GM12878 (cell line): ENCODE measurements at regions not wholly inside any gene's neighbourhood (a gene's known extent, or its start where the extent isn't known, plus 50 kb on each side); places are given as distances from the start of the nearest gene placed in this dataset.

Experiments used
- ATAC-seq: fragments of 200-7000 bp; cut with Tn5 transposase; 3 replicates; pipeline ENCODE4 v1.9.1; 2020; ENCODE audit warnings: mild to moderate bottlenecking, moderate library complexity
- BruUV-seq: library from RNA; stranded (reverse); fragments of 400-500 nt; replicated peaks from 2 replicates; lab custom pipeline; 2021; lab: Mats Ljungman, UMichigan
- CTCF ChIA-PET: fragments of 300-600 bp; sonication (Branson Sonifier 250); formaldehyde crosslinking; extraction: SDS; loops from one replicate; lab custom pipeline; 2021; ENCODE audit warnings: inconsistent platforms; lab: Yijun Ruan, JAX
- POLR2A ChIA-PET: fragments of 350-600 bp; formaldehyde crosslinking; extraction: SDS; loops from one replicate; lab custom pipeline; 2021; ENCODE audit warnings: inconsistent platforms; lab: Charles Lee
- RAD21 ChIA-PET: fragments of 300-600 bp; sonication (Branson Sonifier 250); formaldehyde crosslinking; loops from one replicate; lab custom pipeline; 2023; ENCODE audit warnings: antibody characterized with exemption; ENCODE audit not compliant: unreplicated experiment; lab: Charles Lee
- SMC1A ChIA-PET: fragments of 300-600 bp; sonication (Branson Sonifier 250); formaldehyde crosslinking; loops from one replicate; lab custom pipeline; 2023; ENCODE audit not compliant: unreplicated experiment, uncharacterized antibody; lab: Charles Lee
- DNase-seq: peaks from one replicate; pipeline ENCODE4 v3.0.0-alpha.2; 2011; ENCODE audit warnings: low read depth, low spot score
- FAIRE-seq: peaks from 3 replicates; lab custom pipeline; 2011; peaks lifted over from hg19 to GRCh38; lab: Jason Lieb, UNC
- H2AFZ ChIP-seq: 2 replicates; pipeline ENCODE4 v1.6.0; 2011; ENCODE audit warnings: low read depth, low read length, control low read depth; ENCODE audit not compliant: control insufficient read depth
- H3K27ac ChIP-seq: 2 replicates; pipeline ENCODE4 v1.5.1; 2011; ENCODE audit warnings: control low read depth; ENCODE audit not compliant: control insufficient read depth, insufficient read depth
- H3K27me3 ChIP-seq, 2 experiments: replicated peaks in 1 of 2; 2 replicates each; pipeline versions ENCODE4 v1.6.0 to v1.6.1; 2011; ENCODE audit warnings: low read length in 1 of 2; ENCODE audit not compliant: control insufficient read depth in 2 of 2, insufficient read depth in 2 of 2
- H3K36me3 ChIP-seq, 2 experiments: 2 replicates each; pipeline ENCODE4 v1.5.1; 2011; ENCODE audit warnings: low read length in 1 of 2; ENCODE audit not compliant: control insufficient read depth in 2 of 2, insufficient read depth in 2 of 2
- H3K4me1 ChIP-seq: 2 replicates; pipeline ENCODE4 v1.6.1; 2011; ENCODE audit warnings: mild to moderate bottlenecking, low read length, moderate library complexity, mixed read lengths; ENCODE audit not compliant: control insufficient read depth, insufficient read depth
- H3K4me2 ChIP-seq: 2 replicates; pipeline ENCODE4 v1.6.0; 2011; ENCODE audit warnings: control low read depth; ENCODE audit not compliant: control insufficient read depth, insufficient read depth
- H3K4me3 ChIP-seq: fragments of 200-600 bp; sonication (generic); 2 replicates; pipeline ENCODE4 v1.5.1; 2016
- H3K79me2 ChIP-seq: 2 replicates; pipeline ENCODE4 v1.6.0; 2011; ENCODE audit warnings: low read length; ENCODE audit not compliant: control insufficient read depth, insufficient read depth
- H3K9ac ChIP-seq: 2 replicates; pipeline ENCODE4 v1.8.0; 2011; ENCODE audit warnings: low read length, control low read depth, mixed read lengths; ENCODE audit not compliant: control insufficient read depth, insufficient read depth
- H3K9me3 ChIP-seq: replicated peaks from 3 replicates; pipeline ENCODE4 v1.5.1; 2011; ENCODE audit warnings: mild to moderate bottlenecking, low read length; ENCODE audit not compliant: control insufficient read depth, insufficient read depth
- H4K20me1 ChIP-seq: 2 replicates; pipeline ENCODE4 v1.6.0; 2011; ENCODE audit not compliant: control insufficient read depth, insufficient read depth
- HCFC1 ChIP-seq: fragments of 150-350 bp; IDR thresholded peaks from 2 replicates; pipeline ENCODE4 v1.6.1; 2014; ENCODE audit warnings: low read length
- HDAC6 ChIP-seq: fragments of 200-600 bp; sonication (generic); IDR thresholded peaks from one replicate; pipeline ENCODE4 v1.8.0; 2017; ENCODE audit warnings: antibody characterized with exemption; ENCODE audit not compliant: unreplicated experiment
- MTA3 ChIP-seq: IDR thresholded peaks from 2 replicates; pipeline ENCODE4 v1.6.1; 2012; ENCODE audit warnings: low read length, inconsistent platforms, borderline replicate concordance
- TAF1 ChIP-seq: IDR thresholded peaks from 2 replicates; pipeline ENCODE4 v1.6.1; 2011; ENCODE audit warnings: mild to moderate bottlenecking, low read depth, low read length, borderline replicate concordance
- YBX1 ChIP-seq: fragments of 450-650 bp; IDR thresholded peaks from 2 replicates; pipeline ENCODE4 v1.6.1; 2016; ENCODE audit warnings: antibody characterized with exemption
- WGBS: methylation state at CpG from one replicate; pipeline ENCODE4 v1.1.6; 2016; ENCODE audit warnings: low lambda C conversion rate; ENCODE audit not compliant: insufficient replicate concordance, insufficient coverage; ENCODE audit errors: missing lambda C conversion rate; 5-methylcytosine and 5-hydroxymethylcytosine counted together
- in situ Hi-C: fragments of 300-500 bp; cut with MboI; formaldehyde crosslinking; loops from 9 replicates; pipeline ENCODE4 v1.14.3; 2018; ENCODE audit warnings: mixed read lengths
- intact Hi-C: fragments of 100-400 bp; cut with micrococcal nuclease; formaldehyde crosslinking; loops from one replicate; pipeline ENCODE4 v1.14.2; 2022; ENCODE audit not compliant: unreplicated experiment
- TF ChIP-seq, protein P1 (sequence below): fragments of 450-650 bp; IDR thresholded peaks from 2 replicates; pipeline ENCODE4 v1.6.1; 2018; ENCODE audit warnings: mild to moderate bottlenecking, low read depth, moderate library complexity; ENCODE audit not compliant: partially characterized antibody
- TF ChIP-seq, protein P2 (sequence below): fragments of 150-350 bp; IDR thresholded peaks from 2 replicates; pipeline ENCODE4 v1.6.1; 2016; ENCODE audit warnings: low read depth, low read length

DNA sequence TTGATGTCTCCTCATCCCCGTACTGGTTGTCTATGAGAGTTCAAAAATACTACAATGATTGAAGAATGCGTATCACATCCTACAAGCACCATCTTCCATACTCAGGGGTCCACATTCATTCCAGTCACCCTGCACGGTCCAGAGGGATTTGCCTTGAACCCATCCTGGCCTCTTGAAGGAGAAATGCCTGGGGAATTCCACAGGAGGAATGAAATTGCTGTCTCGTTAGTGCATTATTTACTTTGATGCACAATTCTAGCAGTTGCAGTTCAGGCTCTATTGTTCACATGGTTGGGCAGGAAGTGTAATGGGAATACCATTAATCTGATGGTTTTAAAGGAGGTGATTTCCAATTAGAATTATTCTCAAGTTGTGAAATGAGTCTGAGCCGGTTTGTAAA, 369.1 kb upstream of the XYLT1 start:
- RAD21 ChIA-PET, result no interaction called here
- no peaks in the 10 kb centered on the region for H3K79me2 ChIP-seq
- no peak overlapping the region for H3K4me2 ChIP-seq
- intact Hi-C loops, result no loop called here
- H3K9me3 ChIP-seq, result no peaks in the 10 kb centered on the region
- POLR2A ChIA-PET, result no interaction called here
- no peak overlapping the region for H3K27ac ChIP-seq
- H3K4me1 ChIP-seq, result no peaks in the 10 kb centered on the region
- H3K36me3 ChIP-seq, result no peaks in the 10 kb centered on the region
- TF ChIP-seq HDAC6 (no peak), TAF1 (no peak)
- TF ChIP-seq, all 136 proteins: peak for 0
- 20% methylated on average over 5 of the region's 5 CpGs for WGBS
- no peaks in the 10 kb centered on the region for H3K27me3 ChIP-seq
- DNase-seq, result no peak
- ChIA-PET CTCF (no interaction called here), SMC1A (interaction anchor here (1.2 kb wide), 1 partner anchor 82 kb away, joined by 3 read pairs; no protein-coding TSS in a partner anchor)
- no peaks in the 10 kb centered on the region for H4K20me1 ChIP-seq
- no peak overlapping the region for H3K4me3 ChIP-seq
- BruUV-seq, result no TSS peak
- FAIRE-seq, result no peak
- H2AFZ ChIP-seq, result no peak overlapping the region
- ATAC-seq, result no peak
- in situ Hi-C loops, result no loop called here
- H3K9ac ChIP-seq, result no peak overlapping the region

DNA sequence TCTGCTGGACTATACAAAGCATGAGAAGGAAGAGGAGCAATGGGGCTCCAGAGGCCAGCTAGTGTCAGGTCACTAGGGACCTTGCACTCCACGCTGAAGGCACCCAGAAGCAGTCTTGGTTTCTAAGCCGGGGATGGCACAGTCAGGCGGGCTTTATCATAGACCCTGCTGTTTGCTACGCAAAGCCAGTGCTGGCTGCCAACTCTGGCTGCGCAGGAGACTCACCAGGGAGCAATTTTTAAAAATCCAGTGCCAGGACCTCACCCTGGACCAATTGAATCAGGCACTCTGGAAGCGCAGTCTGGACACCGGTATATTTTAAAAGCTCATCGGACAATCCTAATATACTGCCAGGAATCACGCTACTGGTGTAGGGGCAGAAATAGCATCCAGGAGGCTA, 368.5 kb upstream of the XYLT1 start:
- DNase-seq (no peak), ATAC-seq (no peak), FAIRE-seq (no peak)
- H3K79me2 ChIP-seq, result no peaks in the 10 kb centered on the region
- POLR2A ChIA-PET, result no interaction called here
- no peak overlapping the region for H3K27ac ChIP-seq
- no peaks in the 10 kb centered on the region for H3K36me3 ChIP-seq
- in situ Hi-C loops, result no loop called here
- H3K27me3 ChIP-seq, result no peaks in the 10 kb centered on the region
- no peaks in the 10 kb centered on the region for H4K20me1 ChIP-seq
- SMC1A ChIA-PET, result interaction anchor here (1.2 kb wide), 1 partner anchor 81 kb away, joined by 3 read pairs; no protein-coding TSS in a partner anchor
- no peak overlapping the region for H2AFZ ChIP-seq
- H3K4me3 ChIP-seq, result no peak overlapping the region
- TF ChIP-seq MTA3 (no peak), YBX1 (no peak), HCFC1 (no peak)
- TF ChIP-seq, protein P1, sequence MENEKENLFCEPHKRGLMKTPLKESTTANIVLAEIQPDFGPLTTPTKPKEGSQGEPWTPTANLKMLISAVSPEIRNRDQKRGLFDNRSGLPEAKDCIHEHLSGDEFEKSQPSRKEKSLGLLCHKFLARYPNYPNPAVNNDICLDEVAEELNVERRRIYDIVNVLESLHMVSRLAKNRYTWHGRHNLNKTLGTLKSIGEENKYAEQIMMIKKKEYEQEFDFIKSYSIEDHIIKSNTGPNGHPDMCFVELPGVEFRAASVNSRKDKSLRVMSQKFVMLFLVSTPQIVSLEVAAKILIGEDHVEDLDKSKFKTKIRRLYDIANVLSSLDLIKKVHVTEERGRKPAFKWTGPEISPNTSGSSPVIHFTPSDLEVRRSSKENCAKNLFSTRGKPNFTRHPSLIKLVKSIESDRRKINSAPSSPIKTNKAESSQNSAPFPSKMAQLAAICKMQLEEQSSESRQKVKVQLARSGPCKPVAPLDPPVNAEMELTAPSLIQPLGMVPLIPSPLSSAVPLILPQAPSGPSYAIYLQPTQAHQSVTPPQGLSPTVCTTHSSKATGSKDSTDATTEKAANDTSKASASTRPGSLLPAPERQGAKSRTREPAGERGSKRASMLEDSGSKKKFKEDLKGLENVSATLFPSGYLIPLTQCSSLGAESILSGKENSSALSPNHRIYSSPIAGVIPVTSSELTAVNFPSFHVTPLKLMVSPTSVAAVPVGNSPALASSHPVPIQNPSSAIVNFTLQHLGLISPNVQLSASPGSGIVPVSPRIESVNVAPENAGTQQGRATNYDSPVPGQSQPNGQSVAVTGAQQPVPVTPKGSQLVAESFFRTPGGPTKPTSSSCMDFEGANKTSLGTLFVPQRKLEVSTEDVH, result no peak
- TF ChIP-seq, protein P2, sequence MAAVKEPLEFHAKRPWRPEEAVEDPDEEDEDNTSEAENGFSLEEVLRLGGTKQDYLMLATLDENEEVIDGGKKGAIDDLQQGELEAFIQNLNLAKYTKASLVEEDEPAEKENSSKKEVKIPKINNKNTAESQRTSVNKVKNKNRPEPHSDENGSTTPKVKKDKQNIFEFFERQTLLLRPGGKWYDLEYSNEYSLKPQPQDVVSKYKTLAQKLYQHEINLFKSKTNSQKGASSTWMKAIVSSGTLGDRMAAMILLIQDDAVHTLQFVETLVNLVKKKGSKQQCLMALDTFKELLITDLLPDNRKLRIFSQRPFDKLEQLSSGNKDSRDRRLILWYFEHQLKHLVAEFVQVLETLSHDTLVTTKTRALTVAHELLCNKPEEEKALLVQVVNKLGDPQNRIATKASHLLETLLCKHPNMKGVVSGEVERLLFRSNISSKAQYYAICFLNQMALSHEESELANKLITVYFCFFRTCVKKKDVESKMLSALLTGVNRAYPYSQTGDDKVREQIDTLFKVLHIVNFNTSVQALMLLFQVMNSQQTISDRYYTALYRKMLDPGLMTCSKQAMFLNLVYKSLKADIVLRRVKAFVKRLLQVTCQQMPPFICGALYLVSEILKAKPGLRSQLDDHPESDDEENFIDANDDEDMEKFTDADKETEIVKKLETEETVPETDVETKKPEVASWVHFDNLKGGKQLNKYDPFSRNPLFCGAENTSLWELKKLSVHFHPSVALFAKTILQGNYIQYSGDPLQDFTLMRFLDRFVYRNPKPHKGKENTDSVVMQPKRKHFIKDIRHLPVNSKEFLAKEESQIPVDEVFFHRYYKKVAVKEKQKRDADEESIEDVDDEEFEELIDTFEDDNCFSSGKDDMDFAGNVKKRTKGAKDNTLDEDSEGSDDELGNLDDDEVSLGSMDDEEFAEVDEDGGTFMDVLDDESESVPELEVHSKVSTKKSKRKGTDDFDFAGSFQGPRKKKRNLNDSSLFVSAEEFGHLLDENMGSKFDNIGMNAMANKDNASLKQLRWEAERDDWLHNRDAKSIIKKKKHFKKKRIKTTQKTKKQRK, result no peak
- H3K4me2 ChIP-seq, result no peak overlapping the region
- H3K9ac ChIP-seq, result no peak overlapping the region
- CTCF ChIA-PET, result no interaction called here
- RAD21 ChIA-PET, result no interaction called here
- intact Hi-C loops, result no loop called here
- WGBS, result 46% methylated on average over 9 of the region's 9 CpGs
- BruUV-seq, result no TSS peak
- H3K4me1 ChIP-seq, result no peaks in the 10 kb centered on the region
- no peaks in the 10 kb centered on the region for H3K9me3 ChIP-seq
